HEK293T (cell line): ENCODE measurements at regions not wholly inside any gene's neighbourhood (a gene's known extent, or its start where the extent isn't known, plus 50 kb on each side); places are given as distances from the start of the nearest gene placed in this dataset.

Experiments
- CTCF ChIA-PET: fragments of 350-600 bp; formaldehyde crosslinking; extraction: SDS; loops from one replicate; lab custom pipeline; 2021; ENCODE audit warnings: antibody characterized with exemption, inconsistent platforms; lab: Yijun Ruan, JAX
- POLR2A ChIA-PET: fragments of 350-600 bp; formaldehyde crosslinking; extraction: SDS; loops from one replicate; lab custom pipeline; 2020; ENCODE audit warnings: antibody characterized with exemption, inconsistent platforms; lab: Yijun Ruan, JAX
- DNase-seq: peaks from one replicate; pipeline ENCODE4 v3.0.0; 2012; ENCODE audit warnings: mixed read lengths; ENCODE audit errors: extremely low spot score
- ARNT ChIP-seq: fragments of 450-650 bp; IDR thresholded peaks from 2 replicates; pipeline ENCODE4 v1.6.1; 2017; ENCODE audit warnings: mild to moderate bottlenecking
- BHLHE40 ChIP-seq: fragments of 450-650 bp; IDR thresholded peaks from 2 replicates; pipeline ENCODE4 v1.6.1; 2016; ENCODE audit warnings: mild to moderate bottlenecking, moderate library complexity, borderline replicate concordance
- CTBP1 ChIP-seq: fragments of 450-650 bp; IDR thresholded peaks from 2 replicates; pipeline ENCODE4 v1.6.1; 2016; ENCODE audit warnings: borderline replicate concordance
- ELF4 ChIP-seq: fragments of 450-650 bp; IDR thresholded peaks from 2 replicates; pipeline ENCODE4 v1.6.1; 2017; ENCODE audit warnings: antibody characterized with exemption
- FOXA1 ChIP-seq: fragments of 450-650 bp; IDR thresholded peaks from 2 replicates; pipeline ENCODE4 v1.6.1; 2016; ENCODE audit warnings: mild to moderate bottlenecking
- FOXK2 ChIP-seq: fragments of 450-650 bp; IDR thresholded peaks from 2 replicates; pipeline ENCODE4 v1.6.1; 2016; ENCODE audit warnings: mild to moderate bottlenecking
- FOXM1 ChIP-seq: fragments of 450-650 bp; IDR thresholded peaks from 2 replicates; pipeline ENCODE4 v1.6.1; 2017; ENCODE audit warnings: mild to moderate bottlenecking, borderline replicate concordance
- HDGF ChIP-seq: fragments of 450-650 bp; IDR thresholded peaks from 2 replicates; pipeline ENCODE4 v1.6.1; 2017; ENCODE audit warnings: antibody characterized with exemption, borderline replicate concordance
- L3MBTL2 ChIP-seq: fragments of 450-650 bp; conservative IDR thresholded peaks from 2 replicates; pipeline ENCODE4 v1.6.1; 2016; ENCODE audit warnings: mild to moderate bottlenecking
- LEF1 ChIP-seq: fragments of 450-650 bp; IDR thresholded peaks from 2 replicates; pipeline ENCODE4 v1.6.1; 2017; ENCODE audit warnings: mild to moderate bottlenecking, borderline replicate concordance
- NFRKB ChIP-seq: fragments of 450-650 bp; IDR thresholded peaks from 2 replicates; pipeline ENCODE4 v1.6.1; 2016; ENCODE audit warnings: mild to moderate bottlenecking, moderate library complexity
- PKNOX1 ChIP-seq: fragments of 450-650 bp; IDR thresholded peaks from 2 replicates; pipeline ENCODE4 v1.6.1; 2016
- SP1 ChIP-seq: fragments of 450-650 bp; IDR thresholded peaks from 2 replicates; pipeline ENCODE4 v1.6.1; 2017
- SUZ12 ChIP-seq: fragments of 450-650 bp; IDR thresholded peaks from 2 replicates; pipeline ENCODE4 v1.6.1; 2016; ENCODE audit warnings: mild to moderate bottlenecking
- TARDBP ChIP-seq: fragments of 450-650 bp; IDR thresholded peaks from 2 replicates; pipeline ENCODE4 v1.6.1; 2016
- ZNF384 ChIP-seq: fragments of 450-650 bp; IDR thresholded peaks from 2 replicates; pipeline ENCODE4 v1.6.1; 2016

GRCh38 chr2:107078584-107078983, 192.6 kb upstream of the ST6GAL2 start:
- TF ChIP-seq PKNOX1 (no peak), FOXA1 (no peak), HDGF (no peak), NFRKB (no peak), L3MBTL2 (no peak), FOXM1 (no peak), FOXK2 (no peak), CTBP1 (no peak)
- ChIA-PET CTCF (no interaction called here), POLR2A (no interaction called here)
- DNase-seq = no peak

GRCh38 chr2:107086497-107086896, 200.5 kb upstream of the ST6GAL2 start:
- POLR2A ChIA-PET = no interaction called here
- TF ChIP-seq FOXK2 = no peak
- TF ChIP-seq ARNT = no peak
- no peak for TF ChIP-seq LEF1
- no peak for TF ChIP-seq SUZ12
- TF ChIP-seq ZNF384 = no peak
- no peak for TF ChIP-seq L3MBTL2
- no peak for DNase-seq
- CTCF ChIA-PET = no interaction called here

GRCh38 chr2:107088156-107088555, 202.2 kb upstream of the ST6GAL2 start:
- no peak for TF ChIP-seq FOXA1
- DNase-seq = no peak
- CTCF ChIA-PET = no interaction called here
- POLR2A ChIA-PET = no interaction called here

- ChIA-PET POLR2A (no interaction called here), CTCF (no interaction called here)
- no peak for TF ChIP-seq TARDBP
- no peak for TF ChIP-seq NFRKB
- no peak for TF ChIP-seq ELF4
- no peak for TF ChIP-seq ARNT
- TF ChIP-seq BHLHE40 = no peak
- no peak for TF ChIP-seq CTBP1
- no peak for TF ChIP-seq SP1
- no peak for DNase-seq
These were observed 205.3 kb upstream of the ST6GAL2 start for GRCh38 chr2:107091163-107091864.

GRCh38 chr2:107093426-107093957, 207.5 kb upstream of the ST6GAL2 start:
- DNase-seq = no peak
- POLR2A ChIA-PET = no interaction called here
- no peak for TF ChIP-seq CTBP1
- TF ChIP-seq ZNF384 = no peak
- no peak for TF ChIP-seq SP1
- TF ChIP-seq SUZ12 = no peak
- TF ChIP-seq ELF4 = no peak
- no peak for TF ChIP-seq TARDBP
- TF ChIP-seq HDGF = no peak
- TF ChIP-seq LEF1 = no peak
- TF ChIP-seq NFRKB = no peak
- no peak for TF ChIP-seq PKNOX1
- TF ChIP-seq FOXK2 = no peak
- no peak for TF ChIP-seq FOXA1
- no peak for TF ChIP-seq L3MBTL2
- no peak for TF ChIP-seq BHLHE40
- no peak for TF ChIP-seq ARNT
- CTCF ChIA-PET = no interaction called here

- no peak for DNase-seq
- TF ChIP-seq ZNF384 (no peak), CTBP1 (no peak), NFRKB (no peak), BHLHE40 (no peak), L3MBTL2 (no peak), SP1 (no peak), SUZ12 (no peak), FOXM1 (no peak)
- CTCF ChIA-PET = no interaction called here
- POLR2A ChIA-PET = no interaction called here
These were observed 208.6 kb upstream of the ST6GAL2 start for GRCh38 chr2:107094450-107094986.

GRCh38 chr2:107102176-107102575, 216.2 kb upstream of the ST6GAL2 start:
- ChIA-PET CTCF (no interaction called here), POLR2A (no interaction called here)
- DNase-seq = no peak
- TF ChIP-seq SUZ12 (no peak), ELF4 (no peak), CTBP1 (no peak), FOXK2 (no peak), FOXA1 (no peak), ARNT (no peak), NFRKB (no peak), ZNF384 (no peak), L3MBTL2 (no peak), BHLHE40 (no peak)

- ChIA-PET POLR2A (no interaction called here), CTCF (no interaction called here)
- no peak for TF ChIP-seq ELF4
- no peak for TF ChIP-seq LEF1
- no peak for TF ChIP-seq FOXM1
- no peak for TF ChIP-seq SUZ12
- no peak for TF ChIP-seq PKNOX1
- TF ChIP-seq L3MBTL2 = no peak
- no peak for DNase-seq
These were observed 221.4 kb upstream of the ST6GAL2 start for GRCh38 chr2:107107351-107107750.
